ENCODE measurements at regions not wholly inside any gene's neighbourhood (a gene's known extent, or its start where the extent isn't known, plus 50 kb on each side); places are given as distances from the start of the nearest gene placed in this dataset.

GRCh38 chr9:16069249-16069648, 516.4 kb downstream of the CCDC171 start:
- Histone ChIP-seq H3K4me1 (replicated peaks in 1 of 2; ENCODE audit: control insufficient read depth in 2 of 2, insufficient read depth in 2 of 2, low read length in 2 of 2) (no peaks in the 10 kb centered on the region), H2AFZ (ENCODE audit: low read depth, low read length) (no peak overlapping the region), H3K27me3 (ENCODE audit: control insufficient read depth in 2 of 2, insufficient read depth in 2 of 2, low read length in 2 of 2) (no peaks in the 10 kb centered on the region), H3K36me3 (ENCODE audit: control insufficient read depth, insufficient read depth, low read length) (no peaks in the 10 kb centered on the region), H3K9ac (ENCODE audit: insufficient read depth in 1 of 2, low read depth in 2 of 2, low read length in 2 of 2) (no peak overlapping the region), H3K4me3 (no peak overlapping the region), H3K4me2 (ENCODE audit: insufficient read depth, low read length) (no peak overlapping the region), H4K20me1 (replicated peaks; ENCODE audit: control insufficient read depth, insufficient read depth, low read length) (no peaks in the 10 kb centered on the region), H3K27ac (ENCODE audit: extremely low read depth, low read depth, low read length) (no peak overlapping the region), H3K9me3 (replicated peaks; ENCODE audit: control insufficient read depth, insufficient read depth, low read depth, low read length) (no peaks in the 10 kb centered on the region), H3K9me1 (ENCODE audit: control insufficient read depth, insufficient read depth, low read length) (no peaks in the 10 kb centered on the region), H3K79me2 (ENCODE audit: control insufficient read depth, insufficient read depth, low read length) (no peaks in the 10 kb centered on the region)
- TF ChIP-seq HCFC1 (IDR thresholded peaks at IDR 0.05; ENCODE audit: low read depth, low read length) (no peak), DIDO1 (tag; IDR thresholded peaks at IDR 0.05; ENCODE audit: low read depth) (no peak), RBM34 (IDR thresholded peaks at IDR 0.05; ENCODE audit: borderline replicate concordance, insufficient read depth, low read length) (no peak), ARID3B (CRISPR knock-in tag; IDR thresholded peaks at IDR 0.05; ENCODE audit: borderline replicate concordance) (no peak), ILK (tag; IDR thresholded peaks at IDR 0.05; ENCODE audit: borderline replicate concordance, low read depth) (no peak), NR2C1 (IDR thresholded peaks at IDR 0.05) (no peak), NR2C1 (tag; IDR thresholded peaks at IDR 0.05) (no peak), TOE1 (IDR thresholded peaks at IDR 0.05; ENCODE audit: borderline replicate concordance) (no peak), TOE1 (CRISPR knock-in tag; IDR thresholded peaks at IDR 0.05; ENCODE audit: borderline replicate concordance, low read depth) (no peak), ZBTB9 (CRISPR knock-in tag; IDR thresholded peaks at IDR 0.05) (no peak), GATAD2B (IDR thresholded peaks at IDR 0.05; ENCODE audit: borderline replicate concordance) (no peak), YBX1 (IDR thresholded peaks at IDR 0.05) (no peak), NFE2L1 (tag; IDR thresholded peaks at IDR 0.05; ENCODE audit: borderline replicate concordance, low read depth) (no peak), PHF20 (IDR thresholded peaks at IDR 0.05; ENCODE audit: partially characterized antibody) (no peak), NFRKB (IDR thresholded peaks at IDR 0.05; ENCODE audit: low read depth) (no peak)
- intact Hi-C loops (cut with micrococcal nuclease) (no loop called here), in situ Hi-C loops (cut with MboI) (no loop called here)
- BruUV-seq (replicated peaks): no TSS peak
- 4% methylated on average over 8 of the region's 13 CpGs for WGBS (ENCODE audit: insufficient coverage, low coverage, missing lambda C conversion rate)
- FAIRE-seq (no peak), DNase-seq (ENCODE audit: extremely low read depth in 1 of 4, low spot score in 3 of 4) (no peak), ATAC-seq (no peak)
- ChIA-PET CTCF (ENCODE audit: low intra/inter-chr PET ratio) (no interaction called here), POLR2A (no interaction called here)

All from K562 (cell line).